ENCODE measurements at regions not wholly inside any gene's neighbourhood (a gene's known extent, or its start where the extent isn't known, plus 50 kb on each side); places are given as distances from the start of the nearest gene placed in this dataset.

GRCh38 chr12:67446716-67447115, 177.6 kb downstream of the CAND1 start:
- H3K36me3 Mint-ChIP-seq, result no peaks in the 10 kb centered on the region
- H3K27me3 Mint-ChIP-seq (ENCODE audit: low read depth), result no peaks in the 10 kb centered on the region
- TF ChIP-seq, protein P1, sequence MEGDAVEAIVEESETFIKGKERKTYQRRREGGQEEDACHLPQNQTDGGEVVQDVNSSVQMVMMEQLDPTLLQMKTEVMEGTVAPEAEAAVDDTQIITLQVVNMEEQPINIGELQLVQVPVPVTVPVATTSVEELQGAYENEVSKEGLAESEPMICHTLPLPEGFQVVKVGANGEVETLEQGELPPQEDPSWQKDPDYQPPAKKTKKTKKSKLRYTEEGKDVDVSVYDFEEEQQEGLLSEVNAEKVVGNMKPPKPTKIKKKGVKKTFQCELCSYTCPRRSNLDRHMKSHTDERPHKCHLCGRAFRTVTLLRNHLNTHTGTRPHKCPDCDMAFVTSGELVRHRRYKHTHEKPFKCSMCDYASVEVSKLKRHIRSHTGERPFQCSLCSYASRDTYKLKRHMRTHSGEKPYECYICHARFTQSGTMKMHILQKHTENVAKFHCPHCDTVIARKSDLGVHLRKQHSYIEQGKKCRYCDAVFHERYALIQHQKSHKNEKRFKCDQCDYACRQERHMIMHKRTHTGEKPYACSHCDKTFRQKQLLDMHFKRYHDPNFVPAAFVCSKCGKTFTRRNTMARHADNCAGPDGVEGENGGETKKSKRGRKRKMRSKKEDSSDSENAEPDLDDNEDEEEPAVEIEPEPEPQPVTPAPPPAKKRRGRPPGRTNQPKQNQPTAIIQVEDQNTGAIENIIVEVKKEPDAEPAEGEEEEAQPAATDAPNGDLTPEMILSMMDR (IDR thresholded peaks at IDR 0.05; ENCODE audit: unreplicated experiment), result no peak
- H3K9me3 Mint-ChIP-seq, result peaks cover 5% of the 10 kb centered on the region
- peaks cover 27% of the 10 kb centered on the region for H3K4me1 Mint-ChIP-seq
- H3K4me3 Mint-ChIP-seq, result no peak overlapping the region
- H3K27ac Mint-ChIP-seq, result no peak overlapping the region
- no peak for DNase-seq (ENCODE audit: low spot score in 2 of 2, unreplicated experiment in 2 of 2)

GRCh38 chr12:67447180-67447579, 178.0 kb downstream of the CAND1 start:
- DNase-seq (ENCODE audit: low spot score in 2 of 2, unreplicated experiment in 2 of 2), result no peak
- H3K27me3 Mint-ChIP-seq (ENCODE audit: low read depth), result no peaks in the 10 kb centered on the region
- peaks cover 22% of the 10 kb centered on the region for H3K4me1 Mint-ChIP-seq
- H3K27ac Mint-ChIP-seq, result no peak overlapping the region
- H3K4me3 Mint-ChIP-seq, result no peak overlapping the region
- H3K9me3 Mint-ChIP-seq, result peaks cover 5% of the 10 kb centered on the region
- no peaks in the 10 kb centered on the region for H3K36me3 Mint-ChIP-seq
- TF ChIP-seq, protein P1 (IDR thresholded peaks at IDR 0.05; ENCODE audit: unreplicated experiment), result no peak

- H3K9me3 Mint-ChIP-seq, result peaks cover 5% of the 10 kb centered on the region
- peaks cover 13% of the 10 kb centered on the region for H3K4me1 Mint-ChIP-seq
- H3K27me3 Mint-ChIP-seq (ENCODE audit: low read depth), result peaks cover 1% of the 10 kb centered on the region
- DNase-seq (ENCODE audit: low spot score in 2 of 2, unreplicated experiment in 2 of 2), result no peak
- TF ChIP-seq, protein P1 (IDR thresholded peaks at IDR 0.05; ENCODE audit: unreplicated experiment), result no peak
- H3K27ac Mint-ChIP-seq, result no peak overlapping the region
- H3K36me3 Mint-ChIP-seq, result no peaks in the 10 kb centered on the region
- no peak overlapping the region for H3K4me3 Mint-ChIP-seq
Observed at GRCh38 chr12:67449591-67450052, 180.5 kb downstream of the CAND1 start.

DNA sequence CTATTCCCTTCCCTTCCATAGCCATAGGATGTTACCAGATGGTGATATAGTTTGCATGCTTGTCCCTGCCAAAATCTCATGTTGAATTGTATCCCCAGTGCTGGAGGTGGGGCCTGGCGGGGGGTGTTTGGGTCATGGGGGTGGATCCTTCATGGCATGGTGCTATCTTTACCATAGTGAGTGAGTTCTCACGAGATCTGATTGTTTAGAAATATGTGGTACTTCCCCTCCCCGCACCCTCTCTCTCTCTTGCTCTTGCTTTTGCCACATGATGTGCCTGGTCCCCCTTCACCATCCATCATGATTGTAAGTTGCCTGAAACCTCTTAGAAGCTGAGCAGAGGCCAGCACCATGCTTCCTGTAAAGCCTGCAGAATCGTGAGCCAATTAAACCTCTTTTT, 181.3 kb downstream of the CAND1 start:
- no peaks in the 10 kb centered on the region for H3K36me3 Mint-ChIP-seq
- H3K27ac Mint-ChIP-seq, result no peak overlapping the region
- H3K4me1 Mint-ChIP-seq, result peaks cover 13% of the 10 kb centered on the region
- no peaks in the 10 kb centered on the region for H3K9me3 Mint-ChIP-seq
- peaks cover 1% of the 10 kb centered on the region for H3K27me3 Mint-ChIP-seq (ENCODE audit: low read depth)
- H3K4me3 Mint-ChIP-seq, result no peak overlapping the region
- no peak for DNase-seq (ENCODE audit: low spot score in 2 of 2, unreplicated experiment in 2 of 2)
- TF ChIP-seq, protein P1 (IDR thresholded peaks at IDR 0.05; ENCODE audit: unreplicated experiment), result no peak

DNA sequence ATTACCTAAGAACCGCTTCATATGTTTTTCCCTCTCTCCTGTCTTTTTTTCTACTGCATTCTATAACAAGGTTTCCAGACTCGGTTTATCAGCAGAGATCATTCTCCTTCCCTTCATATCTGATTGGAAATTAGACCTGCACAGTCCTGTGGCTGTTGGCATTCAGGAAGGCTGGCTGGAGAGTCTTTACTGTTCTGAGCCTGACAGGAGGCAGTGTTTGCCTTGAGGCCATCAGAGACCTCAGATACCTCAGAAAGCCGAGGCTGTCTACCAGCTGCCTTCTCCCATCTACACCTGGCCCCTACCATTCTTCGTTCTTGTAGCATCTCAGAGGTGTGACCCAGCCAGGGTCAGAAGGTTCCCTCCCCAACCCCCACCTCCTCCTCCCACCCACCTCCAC, 182.0 kb downstream of the CAND1 start:
- Mint-ChIP-seq H3K4me1 (peaks cover 15% of the 10 kb centered on the region), H3K27ac (no peak overlapping the region), H3K36me3 (no peaks in the 10 kb centered on the region), H3K9me3 (no peaks in the 10 kb centered on the region), H3K4me3 (no peak overlapping the region), H3K27me3 (ENCODE audit: low read depth) (peaks cover 1% of the 10 kb centered on the region)
- DNase-seq (ENCODE audit: low spot score in 2 of 2, unreplicated experiment in 2 of 2), result no peak
- TF ChIP-seq, protein P1 (IDR thresholded peaks at IDR 0.05; ENCODE audit: unreplicated experiment), result no peak

Data from mesothelial cell of epicardium (in vitro differentiated cells).